Uterus (tissue), 3 donors: ENCODE measurements at regions not wholly inside any gene's neighbourhood (a gene's known extent, or its start where the extent isn't known, plus 50 kb on each side); places are given as distances from the start of the nearest gene placed in this dataset.

Source experiments
- DNase-seq, 2 donors: peaks; one replicate each; pipeline ENCODE4 v3.0.0-alpha.2; 2019 to 2020
- H3K27ac ChIP-seq, 2 donors: fragments of 200-600 bp; sonication (generic); 1 replicate in 1 of 2; 2 replicates in 1 of 2; pipeline ENCODE4 v1.5.1; 2016 to 2018
- H3K27me3 ChIP-seq, 2 donors: fragments of 200-600 bp; sonication (generic); one replicate each; pipeline ENCODE4 v1.5.1; 2018 to 2019; ENCODE audit warnings: control low read depth in 1 of 2
- H3K36me3 ChIP-seq, 2 donors: fragments of 200-600 bp; sonication (generic); one replicate each; pipeline ENCODE4 v1.5.1; 2019; ENCODE audit warnings: control low read depth in 1 of 2
- H3K4me1 ChIP-seq, 2 donors: fragments of 200-600 bp; sonication (generic); one replicate each; pipeline ENCODE4 v1.5.1; 2018 to 2019; ENCODE audit warnings: control low read depth in 1 of 2
- H3K4me3 ChIP-seq, 2 donors: fragments of 200-600 bp; sonication (generic); 1 replicate in 1 of 2; 2 replicates in 1 of 2; pipeline ENCODE4 v1.5.1; 2018 to 2019; ENCODE audit warnings: mild to moderate bottlenecking in 1 of 2
- H3K9me3 ChIP-seq, 2 donors: fragments of 200-600 bp; sonication (generic); one replicate each; pipeline ENCODE4 v1.5.1; 2019; ENCODE audit warnings: control low read depth in 1 of 2
- POLR2A ChIP-seq, 2 donors: fragments of 450-650 bp; IDR thresholded peaks; one replicate each; pipeline ENCODE4 v1.6.1; 2016; ENCODE audit warnings: antibody characterized with exemption in 2 of 2, mild to moderate bottlenecking in 1 of 2, moderate library complexity in 1 of 2
- intact Hi-C: fragments of 100-400 bp; cut with DNase I; formaldehyde crosslinking; loops from one replicate; pipeline ENCODE4 v1.15.1; 2023; ENCODE audit warnings: low total_unique reads
- TF ChIP-seq, protein P1 (sequence below), 4 experiments: fragments of 200-600 bp in 2 of 4; fragments of 450-650 bp in 2 of 4; sonication (generic) in 2 of 4; IDR thresholded peaks; one replicate each; pipeline ENCODE4 v1.5.1; 2016 to 2019; ENCODE audit warnings: antibody characterized with exemption in 4 of 4, mild to moderate bottlenecking in 2 of 4, moderate library complexity in 1 of 4
- donor health status: DM: yes; HTN: yes; CAD: no.

DNA sequence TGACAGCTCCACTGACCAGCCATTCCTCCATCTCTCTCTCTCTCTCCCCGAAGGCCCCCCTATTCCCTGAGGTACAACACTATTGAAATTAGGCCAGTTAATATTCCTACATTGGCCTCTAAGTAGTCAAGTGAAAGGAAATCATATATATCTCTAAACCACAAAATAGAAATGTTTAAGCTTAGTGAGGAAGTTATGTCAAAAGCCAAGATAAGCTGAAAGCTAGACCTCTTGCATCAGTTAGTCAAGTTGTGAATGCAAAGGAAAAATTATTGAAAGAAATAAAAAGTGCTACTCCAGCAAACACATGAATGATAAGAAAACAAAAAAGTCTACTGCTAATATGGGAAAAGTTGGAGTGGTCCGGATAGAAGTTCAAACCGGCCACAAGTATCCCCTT is 301.3 kb upstream of the RBMS1 start:
- no peaks in the 10 kb centered on the region for H3K36me3 ChIP-seq
- H3K9me3 ChIP-seq: no peaks in the 10 kb centered on the region
- no peak overlapping the region for H3K27ac ChIP-seq
- no peak for TF ChIP-seq POLR2A (IDR thresholded peaks at IDR 0.05)
- TF ChIP-seq, protein P1, sequence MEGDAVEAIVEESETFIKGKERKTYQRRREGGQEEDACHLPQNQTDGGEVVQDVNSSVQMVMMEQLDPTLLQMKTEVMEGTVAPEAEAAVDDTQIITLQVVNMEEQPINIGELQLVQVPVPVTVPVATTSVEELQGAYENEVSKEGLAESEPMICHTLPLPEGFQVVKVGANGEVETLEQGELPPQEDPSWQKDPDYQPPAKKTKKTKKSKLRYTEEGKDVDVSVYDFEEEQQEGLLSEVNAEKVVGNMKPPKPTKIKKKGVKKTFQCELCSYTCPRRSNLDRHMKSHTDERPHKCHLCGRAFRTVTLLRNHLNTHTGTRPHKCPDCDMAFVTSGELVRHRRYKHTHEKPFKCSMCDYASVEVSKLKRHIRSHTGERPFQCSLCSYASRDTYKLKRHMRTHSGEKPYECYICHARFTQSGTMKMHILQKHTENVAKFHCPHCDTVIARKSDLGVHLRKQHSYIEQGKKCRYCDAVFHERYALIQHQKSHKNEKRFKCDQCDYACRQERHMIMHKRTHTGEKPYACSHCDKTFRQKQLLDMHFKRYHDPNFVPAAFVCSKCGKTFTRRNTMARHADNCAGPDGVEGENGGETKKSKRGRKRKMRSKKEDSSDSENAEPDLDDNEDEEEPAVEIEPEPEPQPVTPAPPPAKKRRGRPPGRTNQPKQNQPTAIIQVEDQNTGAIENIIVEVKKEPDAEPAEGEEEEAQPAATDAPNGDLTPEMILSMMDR (IDR thresholded peaks at IDR 0.05): no peak
- H3K4me1 ChIP-seq: no peaks in the 10 kb centered on the region
- no peak overlapping the region for H3K4me3 ChIP-seq
- H3K27me3 ChIP-seq: no peaks in the 10 kb centered on the region
- no peak for DNase-seq
- intact Hi-C loops: no loop called here

GRCh38 chr2:160803881-160804280 is 310.3 kb upstream of the RBMS1 start:
- TF ChIP-seq, protein P1 (IDR thresholded peaks at IDR 0.05): no peak
- TF ChIP-seq POLR2A (IDR thresholded peaks at IDR 0.05): no peak
- Histone ChIP-seq H3K4me1 (no peaks in the 10 kb centered on the region), H3K27me3 (no peaks in the 10 kb centered on the region), H3K9me3 (no peaks in the 10 kb centered on the region), H3K27ac (no peak overlapping the region), H3K4me3 (no peak overlapping the region), H3K36me3 (no peaks in the 10 kb centered on the region)
- intact Hi-C loops: no loop called here
- no peak for DNase-seq

- no peak overlapping the region for H3K27ac ChIP-seq
- H3K4me1 ChIP-seq: no peaks in the 10 kb centered on the region
- no peak overlapping the region for H3K4me3 ChIP-seq
- TF ChIP-seq, protein P1 (IDR thresholded peaks at IDR 0.05): no peak
- no peak for TF ChIP-seq POLR2A (IDR thresholded peaks at IDR 0.05)
- no peaks in the 10 kb centered on the region for H3K27me3 ChIP-seq
- H3K9me3 ChIP-seq: no peaks in the 10 kb centered on the region
- no peak for DNase-seq
- intact Hi-C loops: no loop called here
- no peaks in the 10 kb centered on the region for H3K36me3 ChIP-seq
Observed at GRCh38 chr2:160810406-160810805, 316.8 kb upstream of the RBMS1 start.

DNA sequence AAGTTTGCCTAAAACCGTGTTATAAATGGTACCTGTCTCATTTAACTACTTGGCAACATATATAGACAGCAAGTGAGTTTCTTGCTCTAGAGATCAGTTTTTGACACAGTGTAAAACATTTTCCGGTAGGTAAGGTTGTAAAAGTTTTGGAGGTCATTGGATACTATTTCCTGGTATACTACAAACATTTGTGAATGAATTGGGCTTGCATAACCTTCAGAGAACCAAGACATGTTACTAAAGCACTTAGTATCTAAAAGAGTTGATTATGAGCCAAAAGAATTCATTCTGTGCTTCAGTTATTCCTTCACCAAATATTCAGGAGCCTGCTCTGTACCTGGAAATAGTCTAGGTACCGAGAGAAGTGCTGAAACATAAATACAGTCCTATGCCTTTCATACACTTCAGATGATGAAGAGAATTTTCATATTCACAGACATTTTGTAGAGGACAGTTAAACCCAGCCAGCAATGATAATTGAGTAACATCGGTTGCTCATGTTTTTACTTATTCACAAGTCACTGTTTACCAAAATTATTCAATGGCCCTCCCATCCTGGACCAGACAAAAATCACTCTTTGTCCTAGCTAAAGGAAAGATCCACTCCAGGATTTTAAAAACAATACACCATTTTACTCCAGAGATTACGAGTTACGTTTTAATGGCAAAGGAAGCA is 319.4 kb upstream of the RBMS1 start:
- no peak for DNase-seq
- no peaks in the 10 kb centered on the region for H3K9me3 ChIP-seq
- intact Hi-C loops: no loop called here
- TF ChIP-seq, protein P1 (IDR thresholded peaks at IDR 0.05): no peak
- no peak for TF ChIP-seq POLR2A (IDR thresholded peaks at IDR 0.05)
- H3K4me1 ChIP-seq: no peaks in the 10 kb centered on the region
- peak overlapping the region; percentile 56 to 75 for H3K27ac ChIP-seq
- H3K27me3 ChIP-seq: no peaks in the 10 kb centered on the region
- no peaks in the 10 kb centered on the region for H3K36me3 ChIP-seq
- no peak overlapping the region for H3K4me3 ChIP-seq

DNA sequence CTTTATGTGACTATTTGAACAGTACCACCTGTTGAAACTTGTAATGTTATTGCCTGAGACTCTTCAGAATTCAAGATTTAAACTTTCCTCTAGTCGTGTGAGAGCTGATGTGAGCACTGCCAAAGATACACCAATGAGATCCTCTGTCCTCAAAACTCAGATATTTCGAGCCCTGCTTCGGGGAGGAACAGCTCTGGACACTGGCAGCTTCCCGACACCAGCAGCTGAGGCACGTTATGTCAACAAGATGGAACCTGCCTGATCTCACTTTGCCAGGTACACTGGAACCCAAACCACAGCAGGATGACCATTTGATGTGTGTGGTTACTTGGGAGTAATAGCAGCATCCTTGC is 319.9 kb upstream of the RBMS1 start:
- no peaks in the 10 kb centered on the region for H3K9me3 ChIP-seq
- no peaks in the 10 kb centered on the region for H3K36me3 ChIP-seq
- H3K4me1 ChIP-seq: no peaks in the 10 kb centered on the region
- H3K4me3 ChIP-seq: no peak overlapping the region
- H3K27ac ChIP-seq: peak overlapping the region; percentile 56 to 75
- peak; percentile 24 to 33 for DNase-seq
- no peak for TF ChIP-seq POLR2A (IDR thresholded peaks at IDR 0.05)
- TF ChIP-seq, protein P1 (IDR thresholded peaks at IDR 0.05): no peak
- no peaks in the 10 kb centered on the region for H3K27me3 ChIP-seq
- intact Hi-C loops: no loop called here
